UCSD-AML1 (cell line): ENCODE measurements at regions not wholly inside any gene's neighbourhood (a gene's known extent, or its start where the extent isn't known, plus 50 kb on each side); places are given as distances from the start of the nearest gene placed in this dataset.
"Not testable (repeated sequence)": the region's sequence is repeated elsewhere in the genome, so short reads cannot be mapped to it uniquely, and the experiment has no call there.

Source experiments
- DNase-seq: peaks from one replicate; lab custom pipeline; 2025; ENCODE audit not compliant: unreplicated experiment; lab: John Stamatoyannopoulos, UW

GRCh38 chr3:128549283-128550112, 56.5 kb upstream of the GATA2 start:
- peak; percentile 84 for DNase-seq

- DNase-seq: peak; percentile 65
Observed at GRCh38 chr3:128548426-128549282, 55.7 kb upstream of the GATA2 start.

- DNase-seq: no peak
Observed at GRCh38 chr3:128548021-128548420, 55.0 kb upstream of the GATA2 start.

GRCh38 chr3:128547368-128547987, 54.5 kb upstream of the GATA2 start:
- DNase-seq: peak; percentile 54

- no peak for DNase-seq
Observed at GRCh38 chr3:128546646-128547045, 53.6 kb upstream of the GATA2 start.

GRCh38 chr3:128545120-128545752, 52.2 kb upstream of the GATA2 start:
- no peak for DNase-seq

GRCh38 chr3:128544190-128544589, 51.2 kb upstream of the GATA2 start:
- no peak for DNase-seq

GRCh38 chr3:128543570-128544174, 50.7 kb upstream of the GATA2 start:
- DNase-seq: not testable (repeated sequence)
